ENCODE measurements at regions not wholly inside any gene's neighbourhood (a gene's known extent, or its start where the extent isn't known, plus 50 kb on each side); places are given as distances from the start of the nearest gene placed in this dataset.

DNA sequence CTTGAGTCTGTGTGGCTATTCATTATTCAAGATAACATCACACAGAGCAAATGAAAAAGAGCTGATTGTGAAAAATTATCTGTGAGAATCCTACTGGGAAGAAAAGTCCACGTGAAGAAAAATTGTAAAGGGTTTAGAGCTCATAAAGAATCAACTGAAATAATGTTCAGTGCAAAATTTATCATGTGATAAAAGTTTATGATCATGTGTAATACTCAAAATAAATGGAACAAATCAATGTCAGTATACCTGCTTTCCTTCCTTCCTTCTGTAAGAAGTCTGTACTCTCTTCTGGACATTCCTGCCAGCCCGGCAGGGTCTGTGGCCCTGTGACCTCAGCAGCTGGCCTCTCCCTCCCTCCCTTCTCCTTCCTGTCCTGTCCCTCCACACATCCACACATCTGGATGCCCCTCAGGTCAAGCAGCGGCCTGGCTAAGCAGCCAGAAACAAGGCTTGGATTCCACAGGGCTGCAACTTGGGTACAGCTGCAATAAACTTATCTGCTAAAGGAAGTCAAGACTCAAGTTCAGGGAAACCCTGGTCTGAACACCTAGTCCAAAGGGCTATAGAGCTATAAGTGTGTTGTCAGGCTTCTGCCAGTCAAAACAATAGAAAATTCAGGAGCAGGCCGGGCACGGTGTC is 172.1 kb downstream of the MREG start:
- TF ChIP-seq, protein P1, sequence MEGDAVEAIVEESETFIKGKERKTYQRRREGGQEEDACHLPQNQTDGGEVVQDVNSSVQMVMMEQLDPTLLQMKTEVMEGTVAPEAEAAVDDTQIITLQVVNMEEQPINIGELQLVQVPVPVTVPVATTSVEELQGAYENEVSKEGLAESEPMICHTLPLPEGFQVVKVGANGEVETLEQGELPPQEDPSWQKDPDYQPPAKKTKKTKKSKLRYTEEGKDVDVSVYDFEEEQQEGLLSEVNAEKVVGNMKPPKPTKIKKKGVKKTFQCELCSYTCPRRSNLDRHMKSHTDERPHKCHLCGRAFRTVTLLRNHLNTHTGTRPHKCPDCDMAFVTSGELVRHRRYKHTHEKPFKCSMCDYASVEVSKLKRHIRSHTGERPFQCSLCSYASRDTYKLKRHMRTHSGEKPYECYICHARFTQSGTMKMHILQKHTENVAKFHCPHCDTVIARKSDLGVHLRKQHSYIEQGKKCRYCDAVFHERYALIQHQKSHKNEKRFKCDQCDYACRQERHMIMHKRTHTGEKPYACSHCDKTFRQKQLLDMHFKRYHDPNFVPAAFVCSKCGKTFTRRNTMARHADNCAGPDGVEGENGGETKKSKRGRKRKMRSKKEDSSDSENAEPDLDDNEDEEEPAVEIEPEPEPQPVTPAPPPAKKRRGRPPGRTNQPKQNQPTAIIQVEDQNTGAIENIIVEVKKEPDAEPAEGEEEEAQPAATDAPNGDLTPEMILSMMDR (IDR thresholded peaks at IDR 0.05) = no peak
- no peak for TF ChIP-seq POLR2A (IDR thresholded peaks at IDR 0.05)

Measured in body of pancreas (tissue), 4 donors.